ENCODE measurements at regions not wholly inside any gene's neighbourhood (a gene's known extent, or its start where the extent isn't known, plus 50 kb on each side); places are given as distances from the start of the nearest gene placed in this dataset.

DNA sequence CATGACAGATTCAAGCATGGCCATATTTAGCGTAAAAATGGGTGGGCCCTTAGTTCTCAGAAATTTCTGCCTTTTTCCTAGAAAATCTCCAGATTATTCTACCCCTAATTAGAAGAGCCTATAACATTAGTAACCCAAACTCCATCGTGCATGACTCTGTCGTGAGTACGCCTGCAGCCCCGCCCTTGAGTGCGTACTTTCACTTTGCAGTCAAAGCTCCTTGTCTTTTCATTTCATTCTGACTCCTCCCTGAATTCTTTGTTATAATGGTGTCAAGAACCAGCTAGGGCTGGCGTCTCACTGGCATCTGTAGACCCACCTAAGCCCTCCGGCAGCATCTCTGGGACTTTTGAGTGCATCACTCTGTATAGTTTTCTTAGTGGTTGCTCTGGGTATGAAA lies 61.7 kb upstream of the NOX3 start:
- Histone ChIP-seq H3K9me3 (ENCODE audit: low read depth) (no peaks in the 10 kb centered on the region), H3K36me3 (no peaks in the 10 kb centered on the region), H3K27me3 (no peaks in the 10 kb centered on the region), H3K4me1 (ENCODE audit: low read depth) (no peaks in the 10 kb centered on the region), H3K4me3 (no peak overlapping the region), H3K27ac (no peak overlapping the region)
- TF ChIP-seq, protein P1, sequence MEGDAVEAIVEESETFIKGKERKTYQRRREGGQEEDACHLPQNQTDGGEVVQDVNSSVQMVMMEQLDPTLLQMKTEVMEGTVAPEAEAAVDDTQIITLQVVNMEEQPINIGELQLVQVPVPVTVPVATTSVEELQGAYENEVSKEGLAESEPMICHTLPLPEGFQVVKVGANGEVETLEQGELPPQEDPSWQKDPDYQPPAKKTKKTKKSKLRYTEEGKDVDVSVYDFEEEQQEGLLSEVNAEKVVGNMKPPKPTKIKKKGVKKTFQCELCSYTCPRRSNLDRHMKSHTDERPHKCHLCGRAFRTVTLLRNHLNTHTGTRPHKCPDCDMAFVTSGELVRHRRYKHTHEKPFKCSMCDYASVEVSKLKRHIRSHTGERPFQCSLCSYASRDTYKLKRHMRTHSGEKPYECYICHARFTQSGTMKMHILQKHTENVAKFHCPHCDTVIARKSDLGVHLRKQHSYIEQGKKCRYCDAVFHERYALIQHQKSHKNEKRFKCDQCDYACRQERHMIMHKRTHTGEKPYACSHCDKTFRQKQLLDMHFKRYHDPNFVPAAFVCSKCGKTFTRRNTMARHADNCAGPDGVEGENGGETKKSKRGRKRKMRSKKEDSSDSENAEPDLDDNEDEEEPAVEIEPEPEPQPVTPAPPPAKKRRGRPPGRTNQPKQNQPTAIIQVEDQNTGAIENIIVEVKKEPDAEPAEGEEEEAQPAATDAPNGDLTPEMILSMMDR (IDR thresholded peaks at IDR 0.05; ENCODE audit: low read depth, low read length) = no peak
- no peak for DNase-seq (ENCODE audit: low read depth in 1 of 2, low spot score in 1 of 2)

DNA sequence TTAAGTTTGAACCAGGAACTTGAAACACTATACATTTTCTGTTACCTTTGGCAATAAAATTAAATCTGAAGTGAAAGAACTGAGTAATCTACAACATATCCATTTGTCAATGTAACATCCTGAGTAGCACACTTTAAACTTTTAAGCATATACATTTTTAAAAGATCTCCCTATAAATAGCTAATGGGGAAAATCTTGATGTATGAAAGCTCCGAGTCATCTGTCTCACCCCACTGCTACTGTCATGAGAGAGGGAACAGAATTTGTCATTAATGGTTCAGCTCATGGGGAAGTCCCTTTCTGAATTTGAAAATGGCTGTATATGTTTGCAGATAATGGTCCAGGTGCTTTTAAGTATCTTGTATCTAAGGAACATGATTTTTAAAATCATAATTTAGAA lies 55.2 kb upstream of the NOX3 start:
- H3K4me3 ChIP-seq = no peak overlapping the region
- H3K9me3 ChIP-seq (ENCODE audit: low read depth) = no peaks in the 10 kb centered on the region
- H3K27me3 ChIP-seq = no peaks in the 10 kb centered on the region
- no peaks in the 10 kb centered on the region for H3K36me3 ChIP-seq
- TF ChIP-seq, protein P1 (IDR thresholded peaks at IDR 0.05; ENCODE audit: low read depth, low read length) = no peak
- H3K27ac ChIP-seq = no peak overlapping the region
- no peaks in the 10 kb centered on the region for H3K4me1 ChIP-seq (ENCODE audit: low read depth)
- DNase-seq (ENCODE audit: low read depth in 1 of 2, low spot score in 1 of 2) = no peak

DNA sequence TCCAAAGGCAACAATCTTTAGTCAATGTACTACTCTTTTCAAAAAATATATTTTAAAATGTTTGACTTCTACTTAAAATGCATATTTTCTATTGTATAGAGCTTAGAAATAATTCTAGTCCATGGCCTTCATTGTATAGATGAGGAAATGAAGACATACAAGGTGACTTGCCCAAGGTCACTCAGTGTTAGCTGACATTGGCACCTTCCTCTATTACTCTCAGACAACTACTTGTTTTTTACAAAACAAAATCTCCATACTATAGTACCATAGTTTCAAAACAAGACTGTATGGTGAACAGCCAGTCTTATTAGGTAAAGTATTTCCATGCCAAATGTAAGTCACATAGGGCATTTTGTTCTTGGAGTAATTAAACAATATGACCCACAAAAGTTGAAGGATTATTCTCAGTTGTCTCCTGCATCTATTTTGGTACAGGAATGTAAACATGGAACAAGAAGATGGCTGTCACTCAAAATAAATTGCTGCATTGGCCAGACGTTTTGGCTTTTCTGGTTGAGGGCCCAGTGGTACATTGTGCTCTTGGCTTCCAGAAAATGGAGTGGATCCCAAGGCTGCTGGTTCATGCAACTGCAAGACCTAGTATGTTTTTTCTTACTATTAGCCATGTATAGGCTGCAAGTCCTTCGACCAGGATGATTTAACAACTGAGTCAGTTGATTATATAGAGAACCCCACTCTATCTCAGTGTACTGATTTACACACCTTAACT lies 54.3 kb upstream of the NOX3 start:
- H3K27me3 ChIP-seq = no peaks in the 10 kb centered on the region
- H3K4me1 ChIP-seq (ENCODE audit: low read depth) = no peaks in the 10 kb centered on the region
- no peak overlapping the region for H3K4me3 ChIP-seq
- no peak overlapping the region for H3K27ac ChIP-seq
- H3K36me3 ChIP-seq = no peaks in the 10 kb centered on the region
- DNase-seq (ENCODE audit: low read depth in 1 of 2, low spot score in 1 of 2) = no peak
- TF ChIP-seq, protein P1 (IDR thresholded peaks at IDR 0.05; ENCODE audit: low read depth, low read length) = no peak
- no peaks in the 10 kb centered on the region for H3K9me3 ChIP-seq (ENCODE audit: low read depth)

DNA sequence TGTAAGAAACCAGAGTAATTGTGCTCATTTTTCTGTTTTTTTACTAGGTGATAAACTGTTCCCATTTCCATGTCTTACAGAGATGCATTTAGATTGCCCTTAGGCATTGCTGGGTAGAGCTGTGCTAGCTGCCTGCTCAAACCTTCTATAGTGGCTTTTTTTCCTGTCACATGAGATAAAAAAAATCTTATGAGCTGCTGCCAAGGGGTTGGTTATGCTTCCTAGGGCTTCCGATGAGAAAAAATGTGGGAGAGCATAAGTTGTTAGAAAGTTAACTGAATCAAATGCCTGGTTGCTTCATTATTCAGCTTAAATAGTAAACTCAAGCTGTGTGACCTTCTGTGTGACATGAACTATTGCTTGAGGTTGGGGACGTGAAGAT lies 50.0 kb upstream of the NOX3 start:
- no peaks in the 10 kb centered on the region for H3K4me1 ChIP-seq (ENCODE audit: low read depth)
- TF ChIP-seq, protein P1 (IDR thresholded peaks at IDR 0.05; ENCODE audit: low read depth, low read length) = no peak
- no peak for DNase-seq (ENCODE audit: low read depth in 1 of 2, low spot score in 1 of 2)
- H3K4me3 ChIP-seq = no peak overlapping the region
- no peaks in the 10 kb centered on the region for H3K27me3 ChIP-seq
- no peak overlapping the region for H3K27ac ChIP-seq
- no peaks in the 10 kb centered on the region for H3K9me3 ChIP-seq (ENCODE audit: low read depth)
- H3K36me3 ChIP-seq = no peaks in the 10 kb centered on the region
